IPS DF 4.7 (cell line): ENCODE measurements at regions not wholly inside any gene's neighbourhood (a gene's known extent, or its start where the extent isn't known, plus 50 kb on each side); places are given as distances from the start of the nearest gene placed in this dataset.
A peak's percentile ranks its signal among the peaks of the same experiment; 100 is the strongest.
"Not testable (repeated sequence)": the region's sequence is repeated elsewhere in the genome, so short reads cannot be mapped to it uniquely, and the experiment has no call there.

Experiments used
- DNase-seq: peaks from one replicate; pipeline ENCODE4 v3.0.0-alpha.2; 2013; ENCODE audit warnings: low spot score; ENCODE audit errors: extremely low read depth

DNA sequence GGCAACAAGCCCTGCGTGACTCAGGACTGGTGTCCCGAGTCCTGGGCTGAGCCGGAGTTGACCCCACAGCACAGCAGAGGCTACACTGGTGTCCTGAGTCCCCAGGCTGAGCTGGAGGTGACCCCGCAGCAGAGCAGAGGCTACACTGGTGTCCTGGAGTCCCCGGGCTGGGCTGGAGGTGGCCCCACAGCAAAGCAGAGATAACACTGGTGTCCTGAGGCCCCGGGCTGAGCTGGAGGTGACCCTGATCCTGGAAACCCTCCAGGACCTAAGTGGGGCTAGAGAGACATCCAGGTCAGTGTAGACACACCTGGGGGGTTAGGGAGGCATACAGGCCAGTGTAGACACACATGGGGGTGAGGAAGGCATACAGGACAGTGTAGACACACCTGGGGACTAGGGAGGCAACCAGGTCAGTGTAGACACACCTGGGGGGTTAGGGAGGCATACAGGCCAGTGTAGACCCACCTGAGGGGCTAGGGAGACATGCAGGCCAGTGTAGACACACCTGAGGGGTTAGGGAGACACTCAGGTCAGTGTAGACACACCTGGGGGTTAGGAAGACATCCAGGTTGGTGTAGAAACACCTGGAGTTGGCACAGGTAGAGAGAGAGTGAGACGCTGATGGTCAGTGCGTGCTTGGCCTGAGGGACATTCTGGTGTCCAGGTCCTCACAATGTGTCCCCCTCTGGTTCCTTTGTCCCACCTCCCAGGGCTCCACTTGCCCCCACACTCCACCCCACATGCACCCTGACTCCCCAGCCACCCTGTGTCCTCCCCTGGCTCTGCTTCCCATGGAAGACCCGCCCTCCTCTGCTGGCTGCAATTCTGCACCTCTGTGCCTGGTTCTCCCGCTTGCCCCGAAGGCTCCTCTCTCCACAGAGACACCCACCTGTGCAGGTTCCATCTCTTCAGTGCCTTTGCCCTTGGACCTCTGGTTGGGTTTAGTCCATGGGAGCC, 321.6 kb upstream of the SFSWAP start:
- DNase-seq, result no peak

DNA sequence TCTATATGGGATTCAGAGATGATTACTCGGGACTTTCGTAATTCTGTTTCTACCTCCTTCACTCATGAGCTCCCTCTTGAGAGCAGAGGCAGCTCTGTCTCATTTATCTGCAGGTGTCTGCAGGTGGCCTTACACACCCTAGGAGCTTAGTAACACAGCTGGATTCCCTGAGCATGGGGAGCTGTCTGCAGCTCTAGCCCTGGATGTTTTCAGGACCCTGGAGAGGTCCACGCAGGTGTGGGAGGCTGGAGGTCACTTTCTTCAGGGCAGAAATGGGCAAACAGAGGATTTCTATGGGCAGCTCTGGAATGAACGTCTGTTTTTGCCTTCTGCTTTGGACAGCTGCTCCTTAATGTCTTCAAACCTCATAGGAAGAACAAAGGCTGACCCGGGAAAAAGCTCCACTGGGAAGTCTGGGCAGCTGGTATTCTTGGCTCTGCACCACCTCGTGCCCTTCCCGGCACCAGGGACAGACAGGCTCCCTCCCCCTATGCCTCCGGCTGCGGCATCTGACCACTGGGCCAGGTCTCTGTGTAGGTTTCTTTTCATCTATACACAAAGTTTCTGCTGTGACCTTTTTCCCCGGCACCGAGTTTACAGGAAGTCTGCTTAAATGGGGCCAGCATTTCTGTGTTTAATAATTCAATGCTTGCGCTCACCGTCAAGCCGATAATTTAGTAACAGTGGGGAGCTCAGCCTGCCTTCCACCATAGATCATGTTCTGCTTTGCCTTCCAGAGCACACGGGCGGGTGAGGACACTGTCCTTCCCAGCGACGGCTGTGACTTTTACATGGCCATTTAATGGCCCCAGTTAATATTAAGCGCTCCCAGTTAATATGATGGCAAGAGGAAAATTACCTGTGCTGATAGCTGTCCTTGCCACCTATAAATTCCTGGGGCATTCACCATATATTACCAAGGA, 320.2 kb upstream of the SFSWAP start:
- DNase-seq, result peak; percentile 22

DNA sequence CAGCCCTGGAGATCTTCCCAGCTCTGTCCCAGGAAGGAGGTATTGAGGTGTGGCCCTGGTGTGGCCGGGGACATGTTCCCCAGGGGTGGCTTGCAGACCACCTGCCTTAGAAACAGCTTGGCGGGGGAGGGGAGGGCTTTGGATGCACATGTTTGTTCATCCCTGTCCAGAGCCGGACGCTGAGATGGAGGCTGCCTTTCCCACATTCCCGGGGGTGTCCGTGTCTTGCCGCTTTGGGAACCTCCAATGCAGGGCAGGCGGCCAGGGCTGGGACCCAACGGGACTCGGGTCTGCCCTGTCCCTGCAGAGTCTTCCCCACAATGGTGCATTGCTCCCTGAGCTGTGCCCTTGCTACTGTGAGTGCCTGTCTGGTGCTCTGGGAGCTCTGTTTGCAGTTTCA, 319.5 kb upstream of the SFSWAP start:
- no peak for DNase-seq

DNA sequence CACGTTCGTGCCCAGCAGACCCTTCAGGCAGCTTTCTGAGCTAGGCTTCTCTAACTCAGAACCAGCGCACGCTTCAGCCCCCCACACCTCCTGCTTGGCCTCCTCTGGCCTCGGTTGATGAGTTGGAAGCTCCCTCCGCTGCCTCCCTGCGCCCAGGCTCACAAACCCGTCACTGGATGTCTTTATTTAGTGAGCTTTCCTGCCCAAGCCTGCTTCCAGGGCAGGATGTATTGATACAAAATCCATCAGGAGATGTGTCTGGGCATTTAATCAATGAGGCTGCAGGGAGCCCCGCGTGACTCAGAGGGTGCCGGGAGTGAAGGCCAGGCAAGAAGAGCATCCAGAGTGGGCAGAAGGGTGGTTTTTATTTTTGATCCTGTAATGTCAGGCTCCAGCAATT, 316.1 kb upstream of the SFSWAP start:
- not testable (repeated sequence) for DNase-seq

DNA sequence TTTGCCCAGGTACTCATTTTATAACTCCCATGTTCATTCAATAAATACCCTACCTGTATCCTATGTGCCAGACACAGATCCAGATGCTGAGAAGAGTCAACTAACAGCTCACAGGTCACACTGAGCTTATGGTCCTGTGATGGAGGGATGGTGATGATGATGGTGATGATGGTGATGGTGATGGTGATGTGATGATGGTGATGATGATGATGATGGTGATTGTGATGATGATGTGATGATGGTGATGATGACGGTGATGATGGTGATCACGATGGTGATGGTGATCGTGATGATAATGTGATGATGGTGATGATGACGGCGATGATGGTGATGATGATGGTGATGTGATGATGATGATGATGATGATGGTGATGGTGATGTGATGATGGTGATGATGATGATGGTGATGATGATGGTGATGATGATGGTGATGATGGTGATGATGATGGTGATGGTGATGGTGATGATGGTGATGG, 315.6 kb upstream of the SFSWAP start:
- DNase-seq, result not testable (repeated sequence)

DNA sequence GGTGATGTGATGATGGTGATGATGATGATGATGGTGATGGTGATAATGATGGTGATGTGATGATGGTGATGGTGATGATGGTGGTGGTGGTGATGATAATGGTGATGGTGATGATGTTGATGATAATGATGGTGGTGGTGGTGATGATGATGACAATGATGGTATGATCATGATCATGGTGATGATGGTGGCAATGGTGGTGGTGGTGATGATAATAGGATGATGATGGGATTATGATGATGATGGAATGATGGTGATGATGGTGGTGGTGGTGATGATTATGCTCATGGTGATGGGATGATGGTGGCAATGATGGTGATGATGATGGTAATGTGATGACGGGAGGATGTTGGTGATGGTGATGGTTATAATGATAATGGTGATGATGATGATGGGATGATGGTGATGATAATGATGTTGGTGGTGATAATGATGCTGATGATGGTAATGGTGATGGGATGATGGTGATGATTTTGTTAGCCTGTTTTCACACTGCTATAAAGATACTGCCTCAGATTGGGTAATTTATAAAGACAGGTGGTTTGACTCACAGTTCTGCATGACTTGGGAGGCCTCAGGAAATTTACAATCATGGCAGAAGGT, 314.8 kb upstream of the SFSWAP start:
- DNase-seq, result no peak

DNA sequence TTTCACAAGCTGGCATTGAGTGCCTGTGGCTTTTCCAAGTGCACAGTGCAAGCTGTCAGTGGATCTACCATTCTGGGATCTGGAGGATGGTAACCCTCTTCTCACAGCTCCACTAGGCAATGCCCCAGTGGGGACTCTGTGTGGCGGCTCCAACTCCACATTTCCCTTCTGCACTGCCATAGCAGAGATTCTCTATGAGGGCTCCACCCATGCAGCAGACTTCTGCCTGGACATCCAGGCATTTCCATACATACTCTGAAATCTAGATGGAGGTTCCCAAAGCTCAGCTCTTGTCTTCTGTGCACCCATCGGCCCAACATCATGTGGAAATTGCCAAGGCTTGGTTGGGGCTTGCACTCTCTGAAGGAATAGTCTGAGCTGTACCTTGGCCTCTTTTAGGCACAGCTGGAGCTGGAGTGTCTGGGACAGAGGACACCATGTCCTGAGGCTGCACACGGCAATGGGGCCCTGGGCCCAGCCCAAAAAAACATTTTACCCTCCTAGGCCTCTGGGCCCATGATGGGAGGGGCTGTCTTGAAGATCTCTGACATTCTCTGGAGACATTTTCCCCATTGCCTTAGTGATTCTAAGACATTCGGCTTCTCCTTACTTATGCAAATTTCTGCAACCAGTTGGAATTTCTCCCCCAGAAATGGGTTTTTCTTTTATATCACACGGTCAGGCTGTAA, 313.3 kb upstream of the SFSWAP start:
- no peak for DNase-seq

DNA sequence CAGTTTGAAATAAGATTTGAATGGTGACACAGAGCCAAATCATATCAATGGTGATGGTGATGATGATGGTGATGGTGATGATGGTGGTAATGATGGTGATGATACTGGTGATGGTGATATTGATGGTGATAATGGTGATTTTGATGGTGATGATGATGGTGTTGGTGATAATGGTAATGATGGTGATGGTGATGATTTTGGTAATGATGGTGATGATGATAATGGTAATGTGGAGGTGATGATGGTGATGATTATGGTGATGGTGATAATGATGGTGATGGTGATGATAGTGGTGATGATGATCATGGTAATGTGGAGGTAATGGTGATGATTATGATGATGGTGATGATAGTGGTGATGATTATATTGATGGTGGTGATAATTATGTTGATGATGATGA, 311.9 kb upstream of the SFSWAP start:
- DNase-seq, result no peak

DNA sequence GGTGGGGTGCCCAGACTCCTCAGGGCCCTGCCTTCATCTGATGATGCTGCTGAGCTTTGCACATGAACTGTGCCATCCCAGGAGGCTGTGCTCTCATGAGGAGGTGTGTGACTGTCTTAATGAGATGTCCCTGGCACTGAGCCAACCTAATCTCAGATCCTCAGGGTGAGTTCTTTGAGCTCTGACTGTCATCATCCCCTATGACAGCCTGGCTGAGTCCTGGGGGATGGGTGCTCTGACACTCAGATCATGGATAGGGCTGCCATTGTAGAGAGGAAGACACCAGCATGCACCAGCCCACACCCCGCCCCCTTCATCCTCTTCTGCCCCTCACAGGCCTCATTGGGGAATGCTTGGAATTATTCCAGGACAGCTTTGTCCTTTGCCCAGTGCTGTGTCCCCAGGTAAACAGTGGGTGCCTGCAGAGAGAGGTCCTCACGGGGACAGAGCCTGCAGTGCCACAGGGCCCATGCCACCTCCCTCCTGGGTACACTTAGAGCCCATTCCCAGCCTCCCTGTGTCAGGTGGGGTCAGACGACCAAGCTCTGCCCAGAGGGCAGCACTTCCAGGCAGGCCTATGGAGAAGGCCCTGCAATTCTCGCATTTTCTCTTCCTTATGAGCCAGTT, 310.1 kb upstream of the SFSWAP start:
- not testable (repeated sequence) for DNase-seq

DNA sequence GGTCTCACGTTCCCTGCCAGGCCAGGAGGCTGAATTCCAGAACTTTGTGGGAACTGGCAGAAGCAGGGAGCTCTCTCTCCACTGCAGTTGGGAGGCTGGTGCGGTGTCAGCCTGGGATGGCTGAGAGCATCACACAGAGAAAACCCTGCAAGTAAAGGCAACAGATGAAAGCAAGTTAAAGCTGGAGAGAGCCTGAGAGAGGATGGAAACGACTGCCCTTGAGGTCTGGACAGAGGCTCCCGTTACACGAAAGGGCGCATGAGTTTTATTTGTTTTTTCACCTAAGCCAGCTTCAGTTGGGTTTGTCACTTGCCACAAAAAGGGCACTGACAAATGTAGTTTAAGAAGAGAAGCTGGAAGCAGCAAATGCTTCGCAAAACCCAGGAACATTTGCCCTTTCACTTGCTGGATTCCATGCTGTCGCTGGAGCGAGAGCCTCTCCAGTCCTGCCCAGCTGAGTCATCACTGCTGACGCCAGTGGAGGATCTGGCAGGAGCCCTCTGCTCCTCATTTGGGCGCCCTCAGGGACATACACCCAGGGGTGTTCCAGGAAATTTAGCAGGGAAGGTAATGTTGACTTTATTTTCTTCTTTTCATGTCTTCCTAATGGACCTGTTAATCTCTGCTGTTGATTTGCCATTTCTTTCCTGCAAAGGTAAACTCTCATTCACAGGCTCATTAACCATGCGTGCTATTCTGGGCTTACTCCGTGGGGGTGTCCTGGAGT, 308.8 kb upstream of the SFSWAP start:
- not testable (repeated sequence) for DNase-seq

DNA sequence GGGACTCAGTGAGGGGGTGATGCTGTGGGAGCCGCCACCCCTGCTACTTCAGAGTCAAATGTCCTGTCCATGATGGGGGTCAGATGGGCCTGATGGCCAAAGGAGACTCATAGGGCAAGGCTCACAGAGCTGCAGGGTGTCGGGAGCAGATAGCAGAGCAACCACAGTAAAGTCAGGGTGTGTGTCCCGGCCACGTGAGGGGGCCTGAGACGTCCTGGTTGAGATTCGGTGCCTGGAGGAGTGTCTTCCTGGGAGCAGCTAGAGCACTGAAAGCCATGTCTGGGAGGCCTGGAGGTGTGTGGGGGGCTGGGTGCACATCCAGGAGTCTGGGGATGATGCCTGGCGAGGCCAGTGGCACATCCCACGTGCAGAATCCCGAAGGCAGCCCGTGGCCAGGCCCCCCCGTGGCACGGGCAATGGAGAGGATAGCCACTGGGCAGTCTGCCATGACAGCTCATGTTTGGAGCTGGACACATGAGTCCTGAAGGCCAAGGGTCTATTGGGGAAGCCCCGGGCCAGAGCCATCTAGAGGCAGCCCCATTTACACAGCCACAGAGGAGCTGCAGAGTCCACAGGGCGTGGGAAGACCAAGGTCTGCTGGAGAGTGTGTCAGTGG, 308.0 kb upstream of the SFSWAP start:
- no peak for DNase-seq

DNA sequence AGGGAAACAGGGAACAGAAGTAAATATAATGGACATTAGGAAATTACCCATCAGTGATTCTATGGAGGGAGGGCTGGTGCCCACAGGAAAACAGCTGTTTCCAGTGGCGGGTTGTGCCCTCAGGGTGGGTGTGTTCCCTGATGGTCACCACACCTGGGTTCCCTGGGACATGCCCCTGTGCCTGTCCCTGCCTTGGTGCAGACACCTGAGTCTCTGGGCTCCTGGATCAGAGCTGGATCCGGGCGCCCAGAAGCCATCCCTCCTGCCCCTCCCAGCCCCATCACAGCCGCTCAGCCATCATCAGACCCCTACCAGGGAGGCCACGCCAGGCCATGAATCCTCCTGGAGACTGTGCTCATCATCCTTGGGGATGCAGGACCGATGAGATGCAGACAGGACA, 307.2 kb upstream of the SFSWAP start:
- no peak for DNase-seq

DNA sequence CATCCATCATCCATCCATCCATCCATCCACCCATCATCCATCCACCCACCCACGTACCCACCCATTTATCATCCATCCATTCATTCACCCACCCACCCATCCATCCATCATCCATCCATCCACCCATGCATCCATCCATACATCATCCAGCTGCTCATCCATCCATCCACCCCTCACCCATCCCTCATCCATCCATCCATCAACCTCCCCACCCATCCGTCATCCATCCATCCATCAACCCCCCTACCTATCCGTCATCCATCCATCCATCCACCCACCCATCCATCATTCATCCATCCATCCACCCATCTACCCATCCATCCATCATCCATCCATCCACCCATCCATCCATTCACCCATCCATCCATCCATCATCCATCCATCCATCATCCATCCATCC, 306.2 kb upstream of the SFSWAP start:
- DNase-seq, result no peak

DNA sequence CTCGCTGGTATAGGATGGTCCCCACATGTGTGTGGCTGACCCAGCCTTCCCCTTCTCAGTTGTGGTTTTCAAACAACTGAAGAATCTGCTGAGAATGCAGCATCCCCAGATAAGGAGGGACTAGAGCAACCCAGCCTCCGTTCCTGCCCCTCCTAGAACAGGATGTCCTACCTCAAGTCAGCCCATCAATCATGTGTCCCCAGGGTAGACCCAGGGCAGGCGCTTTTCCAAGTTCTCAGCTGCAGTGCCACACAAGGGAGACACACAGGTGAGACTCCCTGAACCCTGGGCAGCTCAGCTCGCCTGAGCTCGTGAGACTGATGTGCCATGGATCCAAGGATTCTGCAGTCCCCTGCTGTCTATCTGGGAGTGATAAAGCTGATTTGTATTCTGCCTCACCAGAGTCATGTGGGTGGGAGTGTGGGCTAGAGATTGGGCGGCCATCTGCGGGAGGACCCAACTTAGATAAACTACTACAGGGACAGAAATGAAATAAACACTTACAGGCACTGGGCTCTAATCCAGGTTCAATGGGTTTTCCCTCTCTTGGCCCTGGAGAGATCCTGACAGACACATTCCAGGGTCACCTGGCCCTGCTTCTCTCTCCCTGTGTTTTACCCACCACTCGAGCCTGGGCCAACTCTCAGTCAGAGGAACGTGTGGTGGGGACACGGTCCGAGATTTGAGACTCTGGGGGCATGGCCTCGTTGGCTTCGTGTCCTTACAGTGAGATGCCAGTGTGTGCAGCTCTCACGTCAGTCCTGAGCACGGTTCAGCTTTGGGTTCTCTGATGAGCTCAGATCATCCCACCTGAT, 303.5 kb upstream of the SFSWAP start:
- no peak for DNase-seq

DNA sequence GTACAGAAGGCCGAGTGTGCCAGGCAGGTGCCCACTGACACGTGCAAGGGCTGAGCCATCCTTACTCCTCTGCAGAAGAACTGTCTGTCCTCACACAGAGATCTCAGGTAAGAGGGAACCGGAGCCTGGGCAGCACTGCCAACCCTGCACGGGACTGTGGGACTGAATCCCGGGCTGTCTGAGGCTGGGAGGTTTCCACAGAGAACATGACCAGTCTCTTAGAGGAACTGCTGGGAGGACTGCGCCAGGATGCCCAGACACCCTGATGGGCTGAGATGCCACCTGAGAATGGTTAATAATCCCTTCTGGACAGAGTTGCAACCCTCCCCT, 302.9 kb upstream of the SFSWAP start:
- DNase-seq, result no peak

DNA sequence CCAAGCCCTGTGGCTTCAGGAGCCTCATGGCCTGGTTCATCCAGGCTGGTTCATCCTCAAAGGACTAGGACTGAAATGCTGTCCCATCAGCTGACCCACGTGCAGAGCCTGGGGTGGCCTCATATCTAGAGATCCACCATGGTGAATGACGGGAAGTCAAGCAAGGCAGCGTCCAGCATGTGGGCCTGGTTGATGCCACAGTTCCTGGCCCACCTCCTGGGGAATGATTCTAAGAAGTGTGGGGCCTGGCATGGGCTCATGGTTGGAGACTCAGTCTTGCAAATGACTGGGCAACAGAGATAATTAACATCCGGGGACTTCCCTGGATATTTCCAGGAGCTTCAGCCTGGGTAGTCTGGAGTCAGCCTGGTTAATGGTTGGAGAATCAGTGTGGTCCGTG, 302.4 kb upstream of the SFSWAP start:
- no peak for DNase-seq

DNA sequence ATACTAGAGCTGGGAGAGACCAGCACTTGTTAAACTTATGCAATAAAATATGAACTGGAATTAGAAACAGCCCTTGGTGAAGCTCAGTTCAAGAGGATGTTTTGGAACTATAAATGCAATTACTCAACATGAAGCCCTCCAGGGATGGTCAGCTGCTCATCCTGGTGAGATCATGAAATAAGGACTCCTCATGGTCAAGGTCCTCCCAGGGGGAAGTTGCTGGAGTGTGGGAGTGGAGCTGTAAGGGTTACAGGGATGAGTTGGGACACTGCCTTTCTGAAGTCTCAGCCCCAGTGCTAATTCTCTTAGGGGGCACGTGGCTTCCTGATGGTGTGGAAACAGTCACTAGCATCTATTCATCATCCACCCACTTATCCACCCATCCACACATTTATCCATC, 301.7 kb upstream of the SFSWAP start:
- DNase-seq, result no peak

DNA sequence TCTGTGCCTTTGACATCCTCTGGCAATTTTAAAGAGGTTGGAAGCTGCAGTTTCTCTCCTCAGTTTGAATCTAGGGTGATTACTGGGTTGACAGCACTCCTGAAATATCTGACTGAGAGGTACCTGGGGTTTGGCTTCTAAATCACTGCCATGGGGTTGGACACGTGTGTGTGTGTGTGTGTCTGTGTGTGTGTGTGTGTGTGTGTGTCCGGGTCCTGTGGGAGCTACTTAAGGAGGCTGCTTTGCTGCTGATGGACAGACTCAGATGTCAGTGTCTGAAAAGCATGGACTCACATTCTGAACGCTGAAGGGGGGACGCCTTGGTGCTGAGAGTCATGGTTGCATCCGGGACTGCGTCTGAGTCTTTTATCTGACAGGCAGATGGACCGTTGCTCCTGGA, 299.1 kb upstream of the SFSWAP start:
- not testable (repeated sequence) for DNase-seq

DNA sequence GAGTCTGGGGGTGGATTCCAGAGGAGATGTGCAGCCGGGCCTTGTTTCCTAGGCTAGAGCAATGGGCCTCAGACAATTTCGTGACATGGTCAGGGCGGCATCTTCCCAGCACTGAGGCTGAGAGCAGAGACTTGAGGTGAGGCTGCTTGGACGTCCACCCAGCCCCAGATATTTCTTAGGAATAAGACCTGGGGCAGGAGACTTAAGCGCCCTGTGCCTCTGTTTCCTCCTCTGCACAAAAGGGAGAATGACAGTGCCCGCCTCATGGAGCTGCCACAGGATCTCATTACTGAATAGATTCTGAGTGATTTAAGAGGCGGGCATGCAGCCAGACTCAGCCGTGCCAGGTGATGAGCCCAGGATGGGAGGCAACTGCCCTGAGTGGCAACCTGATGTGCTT, 297.9 kb upstream of the SFSWAP start:
- DNase-seq, result no peak
